GM03348 (cell line): ENCODE measurements at regions not wholly inside any gene's neighbourhood (a gene's known extent, or its start where the extent isn't known, plus 50 kb on each side); places are given as distances from the start of the nearest gene placed in this dataset.

ENCODE experiments used
- DNase-seq: peaks from one replicate; pipeline ENCODE4 v3.0.0; 2012; ENCODE audit warnings: low spot score

DNA sequence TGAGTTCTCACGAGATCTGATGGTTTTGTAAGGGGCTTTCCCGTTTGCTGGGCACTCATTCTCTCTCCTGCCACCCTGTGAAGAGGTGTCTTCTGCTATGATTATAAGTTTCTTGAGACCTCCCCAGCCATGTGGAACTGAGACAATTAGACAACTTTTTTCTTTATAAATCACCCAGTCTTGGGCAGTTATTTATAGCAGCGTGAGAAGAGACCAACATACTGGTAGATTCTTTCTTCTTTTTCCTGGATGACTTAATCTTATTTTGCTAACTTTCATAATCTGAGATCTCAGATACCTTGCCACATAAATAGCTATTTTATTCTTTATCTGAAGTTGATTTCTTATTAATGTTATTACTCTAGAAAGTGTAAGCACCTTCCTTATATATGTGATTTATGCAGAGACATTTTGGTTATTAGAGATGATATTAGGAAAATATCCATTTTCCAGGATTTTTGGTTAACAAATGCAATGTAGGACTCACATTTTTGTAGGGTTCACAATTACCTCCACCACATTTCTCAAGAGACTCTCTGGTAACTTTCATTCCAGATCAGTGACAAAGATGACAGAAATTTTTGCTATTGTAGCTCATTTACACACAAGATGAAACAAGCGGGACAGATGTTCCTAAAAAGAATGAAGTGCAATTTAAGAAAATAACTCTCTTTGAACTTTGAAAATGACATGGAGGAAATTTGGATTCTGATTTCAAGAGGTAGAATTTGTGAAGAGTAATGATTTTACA is 97.9 kb upstream of the RND3 start:
- peak; percentile 22 for DNase-seq

DNA sequence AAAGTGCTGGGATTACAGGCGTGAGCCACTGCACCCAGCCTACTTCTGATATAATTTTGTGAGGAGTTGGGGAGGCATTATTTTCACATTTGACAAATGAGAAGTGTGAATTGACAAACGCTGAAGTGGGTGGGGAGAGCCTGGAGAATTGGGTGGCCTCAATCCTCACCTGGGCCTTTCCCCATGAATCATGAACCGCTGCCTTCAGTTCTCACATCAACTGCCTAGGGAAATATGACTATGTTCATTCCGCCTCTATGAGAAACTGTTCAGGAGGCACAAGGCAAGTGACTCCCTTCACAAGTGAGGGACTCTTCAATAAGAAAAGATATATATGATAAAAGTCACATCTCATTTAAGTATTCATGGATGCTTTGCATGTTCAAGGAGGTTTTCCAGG is 96.6 kb upstream of the RND3 start:
- no peak for DNase-seq

DNA sequence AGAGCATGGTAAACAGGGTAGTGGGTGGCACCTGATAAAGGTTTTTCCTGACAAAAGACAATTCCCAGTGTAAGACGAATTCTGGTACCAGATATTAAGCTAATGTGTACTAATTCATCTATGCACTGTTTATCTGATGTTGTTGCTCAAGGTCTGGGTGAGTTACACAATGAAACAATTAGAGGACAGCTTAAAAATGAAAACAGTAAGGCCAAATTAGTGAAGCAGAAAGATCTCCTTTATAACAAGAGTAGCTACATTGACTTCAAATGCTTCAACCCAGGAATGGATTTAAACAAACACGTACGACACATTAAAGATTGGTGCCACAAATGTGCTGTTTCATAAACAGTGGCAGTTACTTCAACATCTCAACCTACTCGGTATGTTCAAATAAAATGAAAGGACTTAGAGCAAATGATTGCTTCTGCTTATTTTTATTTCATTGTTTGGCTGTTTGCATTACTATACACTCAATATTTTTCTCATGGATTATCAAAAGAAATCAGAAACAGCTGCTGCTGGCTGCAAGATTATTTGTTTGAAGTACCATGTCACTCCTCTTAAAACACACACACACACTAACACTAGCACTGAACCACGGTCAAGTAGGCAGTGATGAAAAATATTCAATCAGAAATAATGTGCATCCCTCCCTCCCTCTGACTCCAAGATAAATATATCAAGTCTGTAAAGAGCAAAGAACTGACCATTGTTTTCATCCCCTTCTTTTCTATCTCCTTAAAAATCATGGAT is 94.4 kb upstream of the RND3 start:
- DNase-seq: no peak

DNA sequence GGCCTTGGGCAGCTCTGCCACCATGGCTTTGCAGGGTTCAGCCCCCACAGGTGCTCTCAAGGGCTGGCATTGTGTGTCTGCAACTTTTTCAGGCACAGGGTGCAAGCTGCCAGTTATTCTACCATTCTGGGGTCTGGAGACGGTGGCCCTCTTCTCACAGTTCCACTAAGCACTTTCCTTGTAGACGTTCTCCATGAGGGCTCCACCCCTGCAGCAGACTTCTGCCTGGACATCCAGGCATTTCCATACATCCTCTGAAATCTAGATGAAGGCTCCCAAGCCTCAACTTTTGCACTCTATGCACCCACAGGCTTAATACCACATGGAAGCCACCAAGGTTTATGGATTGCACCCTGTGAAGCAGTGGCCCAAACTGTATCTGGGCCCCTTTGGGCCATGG is 91.0 kb upstream of the RND3 start:
- DNase-seq: no peak

DNA sequence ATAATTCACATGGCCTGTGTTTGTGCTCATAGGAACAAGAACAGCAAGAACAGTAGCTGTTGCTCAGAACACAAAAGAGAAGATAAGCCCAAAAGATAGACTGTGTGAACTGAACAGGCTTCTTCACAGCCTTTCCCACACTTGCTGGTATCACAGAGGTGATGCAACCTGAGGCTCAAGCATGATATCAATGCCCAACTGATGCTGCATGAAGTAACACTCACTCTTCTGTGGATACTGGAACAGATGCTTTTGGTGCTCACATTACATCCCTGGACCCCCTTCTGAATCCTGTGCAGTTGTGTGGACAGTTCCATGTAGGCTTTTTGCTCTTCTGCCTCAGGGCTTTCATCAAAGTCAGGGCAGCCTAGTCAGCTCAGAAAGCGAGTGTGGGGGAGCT is 88.4 kb upstream of the RND3 start:
- no peak for DNase-seq

DNA sequence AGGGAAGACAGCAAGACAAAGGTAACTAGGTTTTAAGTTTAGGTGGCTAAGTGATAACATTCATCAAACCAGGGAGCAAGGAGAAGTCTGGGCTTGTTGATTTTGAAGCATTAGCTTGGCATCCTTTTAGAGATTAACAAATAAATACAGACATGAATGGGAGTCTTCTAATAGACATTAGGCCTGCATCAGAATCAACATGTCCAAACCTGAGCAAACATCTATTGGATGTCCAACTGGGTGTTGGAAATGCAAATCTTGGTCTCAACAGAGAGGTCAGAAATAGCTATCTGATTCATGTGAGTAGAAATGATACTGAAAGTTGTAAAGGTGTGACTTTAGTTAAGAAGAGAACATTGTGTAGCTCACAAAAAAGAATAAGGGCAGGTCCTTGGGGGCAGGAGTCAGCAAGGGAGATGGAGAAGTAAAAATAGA is 85.5 kb upstream of the RND3 start:
- DNase-seq: no peak

DNA sequence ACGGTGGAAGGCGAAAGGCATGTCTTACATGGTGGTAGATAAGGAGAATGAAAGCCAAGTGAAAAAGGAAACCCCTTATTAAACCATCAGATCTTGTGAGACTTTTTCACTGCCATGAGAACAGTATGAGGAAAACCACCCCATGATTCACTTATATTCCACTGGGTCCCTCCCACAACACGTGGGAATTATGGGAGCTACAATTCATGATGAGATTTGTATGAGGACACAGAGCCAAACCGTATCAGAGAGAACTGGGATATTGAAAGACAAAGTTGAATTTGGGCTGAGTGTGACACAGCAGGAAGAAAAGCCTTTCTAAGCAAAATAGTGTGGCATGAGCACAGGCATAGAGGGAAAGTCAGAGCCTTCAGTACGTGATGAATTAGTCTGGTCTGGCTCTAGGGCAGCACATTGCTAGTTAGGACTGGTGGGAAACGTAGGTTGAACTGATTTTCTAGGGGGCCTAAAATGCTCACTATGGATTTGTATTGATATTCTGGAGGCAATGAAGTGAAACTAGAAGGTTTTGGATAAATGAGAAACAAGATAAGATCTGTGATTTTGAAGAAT is 84.8 kb upstream of the RND3 start:
- no peak for DNase-seq

DNA sequence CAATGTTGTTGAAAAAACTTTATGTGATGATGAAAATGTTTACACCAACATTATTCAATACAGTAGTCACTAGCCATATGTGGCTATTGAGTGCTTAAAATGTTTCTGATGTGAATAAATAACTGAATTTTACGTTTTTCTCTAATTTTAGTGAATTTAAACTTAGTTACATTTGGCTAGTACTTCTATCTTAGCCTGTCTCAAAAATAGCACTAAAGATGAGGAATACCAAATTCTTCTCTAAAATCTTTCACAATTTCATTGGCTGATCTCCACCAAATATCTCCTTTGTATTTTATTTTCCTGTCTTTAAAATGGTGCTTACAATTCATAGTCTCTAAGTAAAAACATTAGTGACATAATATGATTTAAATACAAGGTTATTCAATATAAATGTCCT is 83.7 kb upstream of the RND3 start:
- peak; percentile 42 for DNase-seq

DNA sequence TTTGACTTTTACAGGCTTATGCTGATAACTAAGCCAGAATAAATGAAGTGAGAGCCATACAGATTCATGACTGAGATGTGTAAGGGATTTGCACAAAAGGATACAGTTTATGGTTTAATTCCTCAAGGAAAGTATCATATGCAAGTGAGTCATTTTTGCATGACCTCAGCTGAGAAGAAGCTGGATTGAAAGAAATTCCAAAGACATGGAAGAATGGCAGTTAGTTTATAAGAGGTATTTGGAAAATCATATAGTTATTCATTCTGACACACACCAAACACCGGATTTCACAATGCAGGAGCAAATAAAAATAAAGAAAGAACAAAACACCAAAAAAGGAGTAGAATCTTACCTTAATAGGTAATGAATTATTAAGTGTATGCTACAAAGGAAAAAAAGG is 83.2 kb upstream of the RND3 start:
- DNase-seq: peak; percentile 68

DNA sequence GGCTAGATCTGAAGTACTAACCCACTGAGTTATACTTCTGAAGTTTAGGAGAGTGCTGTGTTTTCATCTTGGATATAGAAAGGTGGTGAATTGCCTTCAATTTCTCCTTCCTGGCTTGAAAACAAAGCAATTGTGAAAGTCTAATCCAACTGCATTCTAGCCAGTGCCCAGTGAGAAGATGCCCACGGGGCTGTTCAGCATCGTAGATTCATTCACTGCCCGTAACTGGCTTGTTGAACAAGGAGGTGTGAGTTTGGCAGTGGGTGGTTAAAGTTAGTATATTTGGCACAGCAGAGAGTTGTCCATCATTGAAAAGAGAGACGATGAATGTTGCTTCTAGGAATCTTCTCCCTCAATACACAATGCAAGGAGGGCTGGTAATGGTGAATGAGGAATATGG is 82.3 kb upstream of the RND3 start:
- DNase-seq: no peak

DNA sequence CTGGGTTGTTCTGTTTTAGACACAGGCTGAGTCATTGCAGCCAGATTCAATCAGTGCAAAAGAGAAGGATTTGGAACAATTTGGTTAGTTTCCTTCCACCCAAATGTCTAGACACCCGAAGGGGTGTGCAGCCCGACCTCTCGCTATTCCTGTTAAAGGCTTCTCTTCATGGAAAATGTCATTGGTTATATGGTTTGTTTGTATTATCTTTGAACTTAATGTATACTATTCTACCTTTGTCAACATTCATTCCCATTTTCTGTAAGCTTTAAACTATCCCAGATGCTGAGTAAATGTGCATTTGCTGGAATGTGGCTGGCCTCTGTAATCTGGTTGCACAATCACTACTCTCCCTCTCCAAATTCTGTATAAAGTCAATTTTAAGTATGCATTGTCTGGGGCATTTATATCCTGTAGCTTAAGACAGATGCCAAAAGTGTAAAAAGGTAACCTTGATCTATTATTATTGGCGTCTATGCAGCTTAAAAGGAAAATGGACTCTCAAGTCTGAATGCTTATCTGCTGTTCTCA is 80.4 kb upstream of the RND3 start:
- peak; percentile 53 for DNase-seq

DNA sequence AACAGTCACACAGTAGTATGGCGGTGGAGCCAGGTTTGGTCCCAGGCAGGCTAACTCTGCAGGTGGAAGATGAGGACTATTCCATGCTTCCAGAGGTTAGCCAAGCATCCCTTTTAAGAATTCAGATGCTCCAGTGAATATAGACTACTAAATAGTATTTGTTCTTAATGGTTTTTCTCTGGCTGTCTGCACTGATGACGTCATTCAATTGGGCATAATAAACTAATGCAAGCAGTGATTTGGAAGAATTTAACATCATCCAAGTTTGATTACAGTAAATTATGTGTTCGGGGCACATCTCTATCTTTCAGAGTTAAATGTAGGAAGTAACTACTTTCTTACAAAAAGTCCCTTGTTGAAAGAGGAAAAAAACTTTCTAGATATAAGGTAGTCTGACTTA is 78.8 kb upstream of the RND3 start:
- DNase-seq: no peak

DNA sequence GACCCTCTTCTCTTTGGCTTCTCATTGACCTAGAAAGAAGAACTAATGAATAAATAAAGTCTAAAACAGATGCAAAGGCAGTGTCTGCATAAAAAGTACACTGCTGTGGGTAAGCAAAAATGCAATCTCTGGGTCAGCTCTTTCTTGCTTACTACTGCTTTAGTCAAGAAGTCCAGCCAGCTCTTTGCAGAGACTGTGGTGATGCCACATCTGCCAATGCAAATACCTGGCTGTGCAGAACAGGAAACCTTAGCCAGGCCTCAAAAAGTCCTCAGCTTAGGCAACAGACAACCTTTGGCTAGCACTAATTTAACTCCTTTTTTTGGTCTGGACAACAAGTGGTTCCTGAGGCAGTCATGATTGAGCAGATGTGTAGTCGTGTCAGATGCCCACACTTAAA is 73.6 kb upstream of the RND3 start:
- DNase-seq: no peak

DNA sequence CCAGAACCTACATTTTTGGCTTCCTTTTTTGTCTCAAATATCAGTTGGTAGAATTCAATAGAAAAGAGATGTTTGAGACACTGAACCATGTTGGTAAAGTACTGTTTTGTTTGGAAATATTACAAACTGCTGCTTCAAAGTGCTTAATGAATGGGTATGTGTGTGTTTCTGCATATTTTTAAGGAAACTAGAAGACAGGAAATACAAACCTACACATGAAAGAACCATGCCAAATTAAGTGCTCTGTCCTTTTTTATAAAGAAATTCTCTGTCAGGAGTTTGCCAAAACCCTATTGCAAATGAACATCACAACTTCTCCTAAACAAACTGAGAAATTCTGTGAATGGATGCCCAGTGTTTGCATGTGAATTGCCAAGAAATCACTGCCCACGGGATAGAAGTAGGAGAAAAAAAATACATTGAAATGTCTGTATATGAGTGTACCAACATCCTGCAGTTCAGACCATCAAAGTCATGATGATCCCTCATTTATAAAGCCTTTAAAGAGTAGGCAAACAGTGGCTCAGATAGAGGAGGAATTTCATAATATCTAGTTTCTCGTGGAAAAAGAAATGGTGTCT is 69.6 kb upstream of the RND3 start:
- no peak for DNase-seq

DNA sequence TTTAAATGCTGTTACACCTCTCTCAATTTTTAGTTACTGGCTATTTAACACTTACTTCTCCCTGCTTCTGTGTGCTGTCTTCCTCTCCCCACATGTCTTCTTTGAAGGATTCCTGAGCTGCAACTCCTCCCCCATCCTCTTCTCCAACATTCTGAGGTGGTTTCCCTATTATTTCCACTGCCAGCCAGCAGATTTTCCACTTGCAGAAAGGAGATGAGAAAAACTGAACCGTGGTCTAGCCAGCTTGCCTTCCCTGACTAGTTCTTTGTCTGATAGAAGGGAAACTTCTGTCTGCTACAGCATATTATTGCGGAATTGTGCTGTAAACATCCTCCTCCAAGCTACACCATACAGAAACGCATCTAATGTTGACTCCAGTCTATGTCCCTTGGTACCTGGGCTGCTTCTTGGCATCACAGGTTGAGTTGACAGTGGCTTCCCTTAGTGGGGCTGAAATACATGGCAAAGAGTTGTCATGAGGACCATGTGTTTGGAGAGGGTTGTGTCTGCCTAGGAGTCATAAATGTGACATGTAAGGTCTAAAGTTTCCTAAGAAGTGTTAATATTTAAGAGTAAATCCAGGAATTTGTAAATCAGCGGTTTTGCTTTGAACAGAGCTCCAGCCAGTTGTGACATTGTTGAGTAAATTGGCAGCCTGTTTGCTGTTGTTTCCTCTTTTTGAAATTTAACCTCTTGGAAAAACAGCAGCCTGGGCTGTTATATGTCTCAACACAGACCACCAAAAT is 68.3 kb upstream of the RND3 start:
- no peak for DNase-seq

DNA sequence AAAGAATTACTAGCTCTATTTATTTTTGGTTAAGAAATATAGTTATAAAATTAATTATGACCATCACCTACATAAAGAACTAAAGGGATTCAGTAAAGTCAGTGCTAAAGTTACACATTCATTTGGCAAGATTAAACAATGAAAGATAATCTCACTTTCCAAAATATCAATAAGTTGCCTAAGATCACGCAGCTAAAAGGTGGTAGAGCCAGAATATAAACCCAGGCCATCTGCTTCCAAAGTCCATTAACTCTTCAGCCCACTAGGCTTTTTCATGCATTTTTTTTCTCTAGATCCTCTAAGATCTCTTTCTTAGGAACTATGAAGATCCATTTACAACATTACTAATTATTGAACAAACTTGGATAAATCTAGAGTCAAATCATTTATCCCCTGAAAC is 66.6 kb upstream of the RND3 start:
- DNase-seq: no peak

DNA sequence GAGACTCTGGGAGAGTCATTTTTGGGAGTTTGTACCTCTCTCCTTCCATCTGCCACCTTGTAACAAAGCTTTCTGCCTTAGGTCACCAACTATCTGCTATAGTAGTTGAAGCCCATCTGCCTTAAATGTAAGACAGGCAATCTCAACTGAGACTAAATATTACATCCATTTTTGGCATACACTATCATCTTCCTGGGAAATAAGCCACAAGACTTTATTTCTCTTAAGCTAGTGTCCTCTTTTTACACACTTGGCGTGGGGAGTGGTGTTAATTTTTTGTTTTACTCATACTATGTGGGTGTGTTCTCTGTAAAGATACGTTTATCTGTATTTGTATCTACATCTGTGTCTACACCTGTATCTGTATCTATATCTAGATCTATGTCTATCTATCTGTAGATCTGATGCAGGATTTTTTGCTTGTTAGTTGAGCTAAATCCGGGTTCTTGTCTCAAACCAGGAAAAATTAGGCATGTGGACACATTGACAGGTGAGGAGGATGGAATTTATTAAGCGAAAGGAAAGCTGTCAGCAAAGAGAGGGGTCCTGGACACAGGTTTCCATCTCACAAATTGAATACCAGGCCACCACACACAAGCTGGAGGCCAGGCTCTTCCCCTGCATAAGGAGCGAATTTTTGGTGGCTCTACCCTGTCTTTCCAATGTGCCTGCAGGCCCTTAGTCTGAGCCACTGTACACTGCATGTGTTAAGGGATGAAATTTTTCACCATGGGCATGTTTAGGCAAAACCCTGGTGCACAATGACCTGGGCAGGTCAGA is 64.8 kb upstream of the RND3 start:
- DNase-seq: no peak

DNA sequence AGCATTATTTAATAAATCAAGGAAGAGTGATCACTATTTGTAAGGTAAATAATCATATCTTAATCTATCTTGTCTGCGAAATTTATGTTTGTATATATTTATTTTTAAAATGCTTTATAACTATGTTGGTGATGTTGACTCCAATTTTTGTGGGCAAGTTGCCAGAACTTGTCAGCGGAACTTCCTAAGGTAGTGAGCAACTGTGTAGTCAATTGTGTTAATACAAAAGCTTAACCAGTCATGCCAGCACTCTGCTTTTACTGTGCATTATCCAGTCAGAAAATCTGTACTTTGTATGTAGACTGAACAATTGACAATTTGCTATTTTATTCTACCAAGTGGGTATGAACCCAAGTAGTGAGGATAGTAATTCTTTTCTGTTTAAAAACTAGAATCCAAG is 61.9 kb upstream of the RND3 start:
- DNase-seq: no peak

DNA sequence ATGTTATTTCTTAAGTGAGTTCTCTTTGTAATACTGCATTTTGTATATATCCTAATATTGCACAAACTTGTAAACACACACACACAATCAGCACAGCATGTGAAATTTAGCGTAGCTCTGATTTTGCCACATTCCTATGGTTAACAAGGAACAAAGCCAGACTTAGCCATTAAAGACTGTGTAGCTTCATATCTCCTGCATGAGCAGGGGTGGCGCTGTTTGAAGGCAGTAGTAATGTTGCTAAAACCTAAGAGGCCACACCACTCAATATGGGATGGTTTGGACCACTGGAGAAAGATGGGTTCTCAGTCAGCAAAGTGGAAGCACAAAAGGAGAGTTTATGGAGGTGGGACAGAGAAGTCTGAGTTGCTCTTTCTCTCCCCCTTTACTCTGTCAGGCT is 61.1 kb upstream of the RND3 start:
- DNase-seq: no peak

DNA sequence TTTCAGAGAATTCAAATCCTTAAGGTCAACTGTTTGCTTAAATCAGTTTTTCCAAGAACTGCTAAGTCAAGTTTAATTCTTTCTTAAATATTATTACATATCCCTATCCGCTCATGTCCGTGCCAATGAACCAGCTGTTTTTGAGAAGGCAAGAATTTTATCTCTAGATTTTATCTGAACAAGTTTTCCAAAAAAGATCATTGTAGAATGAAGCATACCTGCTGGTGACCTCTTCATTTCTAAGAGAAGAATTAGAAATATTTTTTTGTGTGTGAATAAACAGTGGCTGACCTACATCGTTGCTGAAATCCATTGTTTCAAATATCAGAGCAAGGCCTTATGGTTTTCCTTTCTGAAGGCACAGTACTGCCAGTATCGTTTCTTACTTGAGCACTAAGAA is 58.4 kb upstream of the RND3 start:
- DNase-seq: no peak

DNA sequence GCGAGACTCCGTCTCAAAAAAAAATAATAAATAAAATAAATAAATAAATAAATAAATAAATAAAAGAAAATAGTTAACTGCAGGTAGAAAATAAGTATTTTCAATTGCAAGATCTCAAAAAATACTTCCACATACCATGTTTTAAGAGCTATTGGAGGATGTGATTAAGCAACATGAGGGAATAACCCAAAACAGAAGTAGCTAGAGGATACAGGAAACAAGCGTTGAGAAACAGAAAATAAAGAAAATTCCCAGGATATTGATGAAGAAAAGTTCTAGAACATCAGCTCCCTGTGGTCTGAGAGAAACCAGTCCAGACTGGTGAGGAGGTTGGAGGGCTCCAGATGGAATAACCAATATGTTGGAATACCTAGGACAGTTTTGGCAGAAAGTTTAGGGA is 57.3 kb upstream of the RND3 start:
- no peak for DNase-seq
